Astrocyte (in vitro differentiated cells and primary cell): ENCODE measurements at regions not wholly inside any gene's neighbourhood (a gene's known extent, or its start where the extent isn't known, plus 50 kb on each side); places are given as distances from the start of the nearest gene placed in this dataset.
A peak's percentile ranks its signal among the peaks of the same experiment; 100 is the strongest.

ENCODE experiments used
- DNase-seq: peaks from one replicate; pipeline ENCODE4 v3.0.0-alpha.2; 2010; ENCODE audit warnings: low read depth
- FAIRE-seq: peaks from 2 replicates; lab custom pipeline; 2011; peaks lifted over from hg19 to GRCh38; lab: Jason Lieb, UNC
- H2AFZ ChIP-seq: 2 replicates; pipeline ENCODE4 v1.6.0; 2012; ENCODE audit warnings: low read depth, low read length, inconsistent platforms
- H3K27ac ChIP-seq: 2 replicates; pipeline ENCODE4 v1.5.1; 2011; ENCODE audit warnings: low read depth, low read length, inconsistent platforms
- H3K27me3 ChIP-seq: 2 replicates; pipeline ENCODE4 v1.6.0; 2011; ENCODE audit warnings: low read length, inconsistent platforms; ENCODE audit not compliant: insufficient read depth
- H3K36me3 ChIP-seq: 2 replicates; pipeline ENCODE4 v1.5.1; 2011; ENCODE audit warnings: low read length, inconsistent platforms; ENCODE audit not compliant: insufficient read depth
- H3K4me1 ChIP-seq: 2 replicates; pipeline ENCODE4 v1.5.1; 2011; ENCODE audit warnings: low read length, inconsistent platforms; ENCODE audit not compliant: insufficient read depth
- H3K4me2 ChIP-seq: 2 replicates; pipeline ENCODE4 v1.6.0; 2012; ENCODE audit warnings: low read length, inconsistent platforms
- H3K4me3 ChIP-seq: 2 replicates; pipeline ENCODE4 v1.5.1; 2011; ENCODE audit warnings: low read depth, mild to moderate bottlenecking, low read length, inconsistent platforms; ENCODE audit not compliant: insufficient read depth
- H3K79me2 ChIP-seq: 2 replicates; pipeline ENCODE4 v1.6.0; 2012; ENCODE audit warnings: mild to moderate bottlenecking, low read length, inconsistent platforms; ENCODE audit not compliant: insufficient read depth
- H3K9ac ChIP-seq: 2 replicates; pipeline ENCODE4 v1.6.0; 2012; ENCODE audit warnings: mild to moderate bottlenecking, low read length, inconsistent platforms
- H3K9me3 ChIP-seq: 2 replicates; pipeline ENCODE4 v1.5.1; 2012; ENCODE audit warnings: low read depth, mild to moderate bottlenecking, low read length, inconsistent platforms; ENCODE audit not compliant: insufficient read depth
- H4K20me1 ChIP-seq: 2 replicates; pipeline ENCODE4 v1.6.0; 2012; ENCODE audit warnings: low read length, inconsistent platforms; ENCODE audit not compliant: insufficient read depth
- H3K27ac Mint-ChIP-seq: one replicate; pipeline ENCODE4 v1.8.0; 2021; ENCODE audit warnings: mild to moderate bottlenecking, mixed read lengths; ENCODE audit not compliant: unreplicated experiment
- H3K27me3 Mint-ChIP-seq: one replicate; pipeline ENCODE4 v1.8.0; 2021; ENCODE audit warnings: low read depth, mixed read lengths; ENCODE audit not compliant: unreplicated experiment
- H3K36me3 Mint-ChIP-seq: one replicate; pipeline ENCODE4 v1.8.0; 2021; ENCODE audit warnings: low read depth, mixed read lengths; ENCODE audit not compliant: unreplicated experiment
- H3K4me1 Mint-ChIP-seq: one replicate; pipeline ENCODE4 v1.8.0; 2021; ENCODE audit warnings: low read depth, mixed read lengths; ENCODE audit not compliant: unreplicated experiment
- H3K4me3 Mint-ChIP-seq: one replicate; pipeline ENCODE4 v1.8.0; 2021; ENCODE audit warnings: mild to moderate bottlenecking, moderate library complexity, mixed read lengths; ENCODE audit not compliant: unreplicated experiment
- H3K9me3 Mint-ChIP-seq: one replicate; pipeline ENCODE4 v1.8.0; 2021; ENCODE audit warnings: mild to moderate bottlenecking, mixed read lengths; ENCODE audit not compliant: unreplicated experiment
- CTCF ChIP-seq: IDR thresholded peaks from 2 replicates; pipeline ENCODE4 v1.5.1; 2011; ENCODE audit warnings: low read depth, mild to moderate bottlenecking, inconsistent platforms, low read length, moderate library complexity; ENCODE audit not compliant: insufficient read depth
- EZH2 ChIP-seq: IDR thresholded peaks from 2 replicates; pipeline ENCODE4 v1.6.1; 2012; ENCODE audit warnings: mild to moderate bottlenecking, low read length, inconsistent platforms; ENCODE audit not compliant: insufficient read depth

GRCh38 chrX:10327651-10328050, 170.9 kb downstream of the CLCN4 start:
- H3K4me3 ChIP-seq = no peak overlapping the region
- peaks cover 4% of the 10 kb centered on the region for H3K4me1 ChIP-seq
- Mint-ChIP-seq H3K36me3 (no peaks in the 10 kb centered on the region), H3K4me3 (no peak overlapping the region), H3K4me1 (peaks cover 12% of the 10 kb centered on the region), H3K27ac (no peak overlapping the region), H3K9me3 (no peaks in the 10 kb centered on the region), H3K27me3 (peaks cover 3% of the 10 kb centered on the region)
- H3K27me3 ChIP-seq = no peaks in the 10 kb centered on the region
- no peak overlapping the region for H3K27ac ChIP-seq
- H2AFZ ChIP-seq = peak overlapping the region; percentile 41
- TF ChIP-seq CTCF (no peak), EZH2 (no peak)
- H3K4me2 ChIP-seq = peak overlapping the region; percentile 46
- no peaks in the 10 kb centered on the region for H3K9me3 ChIP-seq
- DNase-seq = no peak
- no peak overlapping the region for H3K9ac ChIP-seq
- no peaks in the 10 kb centered on the region for H3K79me2 ChIP-seq
- no peaks in the 10 kb centered on the region for H4K20me1 ChIP-seq
- H3K36me3 ChIP-seq = no peaks in the 10 kb centered on the region
- FAIRE-seq = peak; percentile 59

- no peak for FAIRE-seq
- no peak overlapping the region for H3K4me3 ChIP-seq
- Mint-ChIP-seq H3K27ac (no peak overlapping the region), H3K36me3 (no peaks in the 10 kb centered on the region), H3K27me3 (peaks cover 5% of the 10 kb centered on the region), H3K9me3 (no peaks in the 10 kb centered on the region), H3K4me1 (peaks cover 12% of the 10 kb centered on the region), H3K4me3 (no peak overlapping the region)
- no peak overlapping the region for H3K9ac ChIP-seq
- no peaks in the 10 kb centered on the region for H3K36me3 ChIP-seq
- peaks cover 2% of the 10 kb centered on the region for H3K27me3 ChIP-seq
- TF ChIP-seq CTCF (no peak), EZH2 (no peak)
- no peak overlapping the region for H3K27ac ChIP-seq
- H3K4me2 ChIP-seq = no peak overlapping the region
- no peaks in the 10 kb centered on the region for H4K20me1 ChIP-seq
- no peaks in the 10 kb centered on the region for H3K79me2 ChIP-seq
- DNase-seq = no peak
- H3K4me1 ChIP-seq = peaks cover 4% of the 10 kb centered on the region
- no peaks in the 10 kb centered on the region for H3K9me3 ChIP-seq
- H2AFZ ChIP-seq = no peak overlapping the region
These were observed 173.2 kb downstream of the CLCN4 start for GRCh38 chrX:10329984-10330383.

- no peaks in the 10 kb centered on the region for H3K9me3 Mint-ChIP-seq
- no peaks in the 10 kb centered on the region for H4K20me1 ChIP-seq
- no peak overlapping the region for H3K4me3 Mint-ChIP-seq
- H3K4me1 Mint-ChIP-seq = no peaks in the 10 kb centered on the region
- H3K4me1 ChIP-seq = no peaks in the 10 kb centered on the region
- no peak overlapping the region for H3K27ac ChIP-seq
- no peak overlapping the region for H2AFZ ChIP-seq
- no peaks in the 10 kb centered on the region for H3K27me3 Mint-ChIP-seq
- no peaks in the 10 kb centered on the region for H3K79me2 ChIP-seq
- H3K4me3 ChIP-seq = no peak overlapping the region
- DNase-seq = no peak
- no peaks in the 10 kb centered on the region for H3K36me3 Mint-ChIP-seq
- H3K9ac ChIP-seq = no peak overlapping the region
- no peak for FAIRE-seq
- no peaks in the 10 kb centered on the region for H3K9me3 ChIP-seq
- H3K27me3 ChIP-seq = no peaks in the 10 kb centered on the region
- no peaks in the 10 kb centered on the region for H3K36me3 ChIP-seq
- TF ChIP-seq CTCF (no peak), EZH2 (no peak)
- H3K4me2 ChIP-seq = no peak overlapping the region
- no peak overlapping the region for H3K27ac Mint-ChIP-seq
These were observed 184.5 kb downstream of the CLCN4 start for GRCh38 chrX:10341309-10341708.
